ENCODE measurements at regions not wholly inside any gene's neighbourhood (a gene's known extent, or its start where the extent isn't known, plus 50 kb on each side); places are given as distances from the start of the nearest gene placed in this dataset.

- TF ChIP-seq, protein P1, sequence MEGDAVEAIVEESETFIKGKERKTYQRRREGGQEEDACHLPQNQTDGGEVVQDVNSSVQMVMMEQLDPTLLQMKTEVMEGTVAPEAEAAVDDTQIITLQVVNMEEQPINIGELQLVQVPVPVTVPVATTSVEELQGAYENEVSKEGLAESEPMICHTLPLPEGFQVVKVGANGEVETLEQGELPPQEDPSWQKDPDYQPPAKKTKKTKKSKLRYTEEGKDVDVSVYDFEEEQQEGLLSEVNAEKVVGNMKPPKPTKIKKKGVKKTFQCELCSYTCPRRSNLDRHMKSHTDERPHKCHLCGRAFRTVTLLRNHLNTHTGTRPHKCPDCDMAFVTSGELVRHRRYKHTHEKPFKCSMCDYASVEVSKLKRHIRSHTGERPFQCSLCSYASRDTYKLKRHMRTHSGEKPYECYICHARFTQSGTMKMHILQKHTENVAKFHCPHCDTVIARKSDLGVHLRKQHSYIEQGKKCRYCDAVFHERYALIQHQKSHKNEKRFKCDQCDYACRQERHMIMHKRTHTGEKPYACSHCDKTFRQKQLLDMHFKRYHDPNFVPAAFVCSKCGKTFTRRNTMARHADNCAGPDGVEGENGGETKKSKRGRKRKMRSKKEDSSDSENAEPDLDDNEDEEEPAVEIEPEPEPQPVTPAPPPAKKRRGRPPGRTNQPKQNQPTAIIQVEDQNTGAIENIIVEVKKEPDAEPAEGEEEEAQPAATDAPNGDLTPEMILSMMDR (IDR thresholded peaks at IDR 0.05), result no peak
- TF ChIP-seq POLR2A (IDR thresholded peaks at IDR 0.05), result no peak
Observed at GRCh38 chr18:59050661-59051057, 89.0 kb upstream of the SEC11C start.

Data from heart left ventricle (tissue), 13 donors.